Stimulated activated CD4-positive, alpha-beta T cell treated with anti-CD3 and anti-CD28 coated beads, TNF-alpha, amount 100 ng/mL, for 24 hours (primary cell): ENCODE measurements at regions not wholly inside any gene's neighbourhood (a gene's known extent, or its start where the extent isn't known, plus 50 kb on each side); places are given as distances from the start of the nearest gene placed in this dataset.
A peak's percentile ranks its signal among the peaks of the same experiment; 100 is the strongest.

Experiments
- DNase-seq, 3 experiments: peaks; one replicate each; pipeline ENCODE4 v3.0.0-alpha.2; 2020; ENCODE audit warnings: low read depth in 3 of 3

- DNase-seq = no peak
Measured at GRCh38 chr11:119853581-119854360, 124.8 kb upstream of the NECTIN1 start.

GRCh38 chr11:119852741-119853140, 123.7 kb upstream of the NECTIN1 start:
- DNase-seq = no peak

- no peak for DNase-seq
Measured at GRCh38 chr11:119850822-119851409, 121.9 kb upstream of the NECTIN1 start.

- DNase-seq = no peak
Measured at GRCh38 chr11:119849872-119850271, 120.9 kb upstream of the NECTIN1 start.

- DNase-seq = no peak
Measured at GRCh38 chr11:119847853-119848252, 118.9 kb upstream of the NECTIN1 start.

- no peak for DNase-seq
Measured at GRCh38 chr11:119846374-119846773, 117.4 kb upstream of the NECTIN1 start.

- DNase-seq = no peak
Measured at GRCh38 chr11:119845756-119846155, 116.8 kb upstream of the NECTIN1 start.

- DNase-seq = no peak
Measured at GRCh38 chr11:119845305-119845704, 116.3 kb upstream of the NECTIN1 start.

GRCh38 chr11:119844808-119845207, 115.8 kb upstream of the NECTIN1 start:
- DNase-seq = no peak

GRCh38 chr11:119843877-119844276, 114.9 kb upstream of the NECTIN1 start:
- DNase-seq = no peak

GRCh38 chr11:119842731-119843130, 113.7 kb upstream of the NECTIN1 start:
- no peak for DNase-seq

- DNase-seq = no peak
Measured at GRCh38 chr11:119839476-119840133, 110.6 kb upstream of the NECTIN1 start.

GRCh38 chr11:119835753-119836152, 106.8 kb upstream of the NECTIN1 start:
- DNase-seq = peak in 1 of 3 experiments; percentile 3

- DNase-seq = no peak
Measured at GRCh38 chr11:119832202-119832935, 103.4 kb upstream of the NECTIN1 start.

GRCh38 chr11:119831011-119831410, 102.0 kb upstream of the NECTIN1 start:
- DNase-seq = no peak

GRCh38 chr11:119830400-119830799, 101.4 kb upstream of the NECTIN1 start:
- DNase-seq = no peak

- no peak for DNase-seq
Measured at GRCh38 chr11:119829402-119829801, 100.4 kb upstream of the NECTIN1 start.

- DNase-seq = no peak
Measured at GRCh38 chr11:119828819-119829218, 99.8 kb upstream of the NECTIN1 start.

GRCh38 chr11:119828006-119828405, 99.0 kb upstream of the NECTIN1 start:
- DNase-seq = no peak

- no peak for DNase-seq
Measured at GRCh38 chr11:119827113-119827512, 98.1 kb upstream of the NECTIN1 start.

- no peak for DNase-seq
Measured at GRCh38 chr11:119823077-119823476, 94.1 kb upstream of the NECTIN1 start.

GRCh38 chr11:119816660-119817059, 87.7 kb upstream of the NECTIN1 start:
- no peak for DNase-seq
